HG03159 (cell line): ENCODE measurements at regions not wholly inside any gene's neighbourhood (a gene's known extent, or its start where the extent isn't known, plus 50 kb on each side); places are given as distances from the start of the nearest gene placed in this dataset.
"Not testable (repeated sequence)": the region's sequence is repeated elsewhere in the genome, so short reads cannot be mapped to it uniquely, and the experiment has no call there.

Experiments
- ATAC-seq: cut with Tn5 transposase; IDR thresholded peaks from one replicate; pipeline ENCODE4 v1.9.1; 2021; ENCODE audit warnings: mild to moderate bottlenecking, moderate library complexity; ENCODE audit not compliant: unreplicated experiment

DNA sequence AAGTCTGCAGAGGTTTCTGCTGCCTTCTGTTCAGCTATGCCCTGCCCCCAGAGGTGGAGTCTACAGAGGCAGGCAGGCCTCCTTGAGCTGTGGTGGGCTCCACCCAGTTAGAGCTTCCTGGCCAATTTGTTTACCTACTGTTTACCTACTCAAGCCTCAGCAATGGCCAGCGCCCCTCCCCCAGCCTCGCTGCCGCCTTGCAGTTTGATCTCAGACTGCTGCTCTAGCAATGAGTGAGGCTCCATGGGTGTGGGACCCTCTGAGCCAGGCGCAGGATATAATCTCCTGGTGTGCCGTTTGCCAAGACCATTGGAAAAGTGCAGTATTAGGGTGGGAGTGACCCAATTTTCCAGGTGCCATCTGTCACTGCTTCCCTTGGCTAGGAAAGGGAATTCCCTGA is 1024.9 kb downstream of the PRIM2 start:
- ATAC-seq, result not testable (repeated sequence)

DNA sequence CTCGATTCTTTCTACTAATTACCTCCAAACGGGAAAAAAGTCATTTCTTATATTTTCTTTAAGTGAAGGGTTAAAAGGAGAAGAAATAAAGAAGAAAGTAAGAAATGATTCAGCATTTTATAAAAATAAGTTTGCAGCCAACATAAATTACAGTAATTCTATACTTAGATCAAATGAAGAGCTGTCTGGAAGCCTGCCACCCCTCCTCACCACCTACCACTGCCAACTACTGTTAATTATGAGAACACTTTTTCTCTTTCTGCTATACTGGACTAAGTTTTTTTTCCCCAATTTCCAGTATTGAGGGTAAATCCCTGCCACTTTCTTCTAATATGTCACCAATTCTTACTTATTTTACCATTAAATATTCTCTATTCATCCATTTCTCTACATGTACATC is 1030.1 kb downstream of the PRIM2 start:
- not testable (repeated sequence) for ATAC-seq

- ATAC-seq, result not testable (repeated sequence)
Measured at GRCh38 chr6:58351619-58352018, 1034.2 kb downstream of the PRIM2 start.

DNA sequence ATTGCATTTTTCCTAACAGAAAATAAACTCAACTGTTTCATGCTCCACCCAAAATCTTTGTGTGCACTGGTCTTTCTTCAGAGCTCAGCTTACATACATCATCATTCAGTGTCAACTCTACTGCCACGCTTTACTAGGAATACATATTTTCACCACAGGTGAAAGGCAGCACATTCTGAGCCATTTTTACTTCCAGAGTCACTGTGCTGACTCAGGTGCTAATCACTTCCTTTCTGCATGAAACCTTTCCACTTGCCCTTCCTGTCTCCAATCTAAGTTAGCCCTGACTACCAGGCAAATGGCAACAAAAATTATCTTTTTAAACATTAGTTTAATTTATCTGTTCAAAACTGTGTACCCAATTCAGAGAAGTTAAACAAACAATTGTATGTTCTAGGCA is 1041.0 kb downstream of the PRIM2 start:
- ATAC-seq, result not testable (repeated sequence)

DNA sequence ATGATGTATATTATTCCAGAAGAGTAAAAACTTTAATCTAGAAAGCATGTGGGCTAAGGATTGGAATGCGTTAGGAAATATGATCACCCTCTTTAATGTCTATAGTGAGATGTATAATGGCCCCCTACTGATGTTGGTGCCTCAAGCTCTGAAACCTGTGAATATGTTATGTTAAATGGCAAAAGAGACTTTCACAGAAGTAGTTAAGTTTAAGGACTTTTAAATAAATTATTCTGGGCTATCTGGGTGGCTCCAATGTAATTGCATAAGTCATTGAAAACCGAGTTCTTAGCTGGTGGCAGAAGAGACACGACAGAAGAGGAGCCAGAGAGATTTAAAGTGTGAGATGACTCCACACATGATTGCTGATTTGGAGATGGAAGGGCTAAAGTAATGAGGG is 1048.4 kb downstream of the PRIM2 start:
- ATAC-seq, result not testable (repeated sequence)

DNA sequence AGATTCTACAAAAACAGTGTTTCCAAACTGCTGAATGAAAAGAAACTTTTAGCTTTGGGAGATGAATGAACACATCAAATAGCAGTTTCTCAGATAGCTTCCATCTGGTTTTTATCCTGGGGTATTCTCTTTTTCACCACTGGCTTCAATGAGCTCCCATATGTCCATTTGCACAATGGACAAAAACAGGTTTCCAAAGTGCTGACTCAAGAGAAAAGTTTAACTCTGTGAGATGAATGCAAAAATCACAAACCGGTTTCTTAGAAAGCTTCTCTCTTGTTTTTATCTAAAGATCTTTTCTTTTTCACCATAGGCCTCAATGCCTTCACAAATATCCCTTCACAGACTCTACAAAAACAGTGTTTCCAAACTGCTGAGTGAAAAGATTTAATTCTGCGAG is 1089.2 kb downstream of the PRIM2 start:
- ATAC-seq, result not testable (repeated sequence)

DNA sequence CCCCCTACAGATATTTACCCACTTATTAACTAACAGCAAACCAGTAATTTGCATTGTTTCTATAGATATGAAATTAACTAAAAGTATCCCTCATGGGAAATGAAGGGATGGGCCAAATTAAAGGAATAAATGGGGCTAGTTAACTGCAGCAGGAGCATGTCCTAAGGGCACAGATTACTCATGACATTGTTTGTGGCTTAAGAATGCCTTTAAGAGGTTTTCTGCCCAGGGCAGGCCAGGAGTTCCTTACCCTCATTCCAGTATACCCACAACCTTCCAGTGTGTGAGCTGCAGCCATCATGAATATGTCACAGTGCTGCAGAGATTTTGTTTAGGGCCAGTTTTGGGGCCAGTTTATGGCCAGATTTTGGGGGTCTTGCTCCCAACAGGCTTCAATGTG is 1101.9 kb downstream of the PRIM2 start:
- ATAC-seq, result no peak
